Urinary bladder (tissue), 3 donors: ENCODE measurements at regions not wholly inside any gene's neighbourhood (a gene's known extent, or its start where the extent isn't known, plus 50 kb on each side); places are given as distances from the start of the nearest gene placed in this dataset.
"Not testable (repeated sequence)": the region's sequence is repeated elsewhere in the genome, so short reads cannot be mapped to it uniquely, and the experiment has no call there.

Source experiments
- DNase-seq: peaks from one replicate; pipeline ENCODE4 v3.0.0-alpha.2; 2015; ENCODE audit errors: extremely low spot score
- H3K27ac ChIP-seq: one replicate; pipeline ENCODE4 v1.5.1; 2013; ENCODE audit warnings: low read depth, mild to moderate bottlenecking, moderate library complexity
- H3K36me3 ChIP-seq: one replicate; pipeline ENCODE4 v1.6.1; 2013; ENCODE audit warnings: mild to moderate bottlenecking, moderate library complexity; ENCODE audit not compliant: insufficient read depth
- H3K4me1 ChIP-seq: one replicate; pipeline ENCODE4 v1.6.1; 2013; ENCODE audit warnings: mild to moderate bottlenecking, moderate library complexity; ENCODE audit not compliant: insufficient read depth
- H3K4me3 ChIP-seq: one replicate; pipeline ENCODE4 v1.5.1; 2013; ENCODE audit warnings: low read depth, low read length
- WGBS: extraction: QIAGEN DNeasy Blood & Tissue Kit; methylation state at CpG from one replicate; pipeline ENCODE4 v1.1.7; 2013; 5-methylcytosine and 5-hydroxymethylcytosine counted together
- donor health status: healthy with polysubstance abuse.
- donor health status: healthy.

- 95% methylated on average over 2 of the region's 2 CpGs for WGBS
- H3K36me3 ChIP-seq = no peaks in the 10 kb centered on the region
- H3K4me3 ChIP-seq = no peak overlapping the region
- DNase-seq = no peak
- H3K4me1 ChIP-seq = no peaks in the 10 kb centered on the region
- H3K27ac ChIP-seq = no peak overlapping the region
These were observed 667.9 kb upstream of the ARRDC3 start for GRCh38 chr5:92050970-92051369.

DNA sequence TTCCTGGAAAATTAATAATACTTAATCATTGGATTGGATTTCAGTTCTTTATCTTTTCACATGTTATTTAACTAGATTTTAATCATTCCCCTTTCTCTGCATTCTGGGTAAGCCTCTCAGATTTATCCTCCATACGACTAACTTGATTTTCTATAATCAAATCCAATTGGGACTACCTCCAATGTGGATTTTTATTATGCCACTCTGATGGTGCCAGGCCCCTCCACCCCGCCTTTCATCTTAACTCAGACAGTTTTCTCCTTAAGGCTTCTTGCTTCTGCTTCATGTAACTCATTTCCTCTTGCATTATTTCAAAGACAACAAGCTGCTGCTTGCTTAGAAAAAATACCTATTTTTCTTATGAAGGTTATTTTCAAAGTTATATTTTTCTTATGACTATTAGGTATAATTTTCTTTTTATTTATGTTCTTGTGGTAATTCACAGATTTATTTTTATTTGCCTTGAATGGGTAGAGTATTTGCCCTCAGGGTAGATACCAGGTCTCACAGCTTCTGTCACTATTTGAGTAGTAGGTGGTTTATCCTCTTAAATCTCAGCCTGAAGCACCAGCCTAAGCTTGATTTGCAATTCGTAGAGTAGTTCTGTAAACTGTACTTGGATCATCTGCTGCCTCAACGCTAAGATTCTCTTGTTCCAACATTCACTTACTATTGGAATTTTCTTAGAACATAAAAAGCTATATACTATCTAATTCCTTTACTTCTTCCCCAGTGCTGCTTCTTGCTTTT, 659.0 kb upstream of the ARRDC3 start:
- DNase-seq = no peak
- no peak overlapping the region for H3K4me3 ChIP-seq
- H3K4me1 ChIP-seq = no peaks in the 10 kb centered on the region
- 63% methylated on average over 4 of the region's 4 CpGs for WGBS
- no peak overlapping the region for H3K27ac ChIP-seq
- no peaks in the 10 kb centered on the region for H3K36me3 ChIP-seq

- whole genome bisulfite sequencing = 52% methylated on average over 1 of the region's 1 CpG
- no peaks in the 10 kb centered on the region for H3K4me1 ChIP-seq
- no peak for DNase-seq
- no peak overlapping the region for H3K27ac ChIP-seq
- H3K36me3 ChIP-seq = no peaks in the 10 kb centered on the region
- H3K4me3 ChIP-seq = no peak overlapping the region
These were observed 658.1 kb upstream of the ARRDC3 start for GRCh38 chr5:92041206-92041605.

DNA sequence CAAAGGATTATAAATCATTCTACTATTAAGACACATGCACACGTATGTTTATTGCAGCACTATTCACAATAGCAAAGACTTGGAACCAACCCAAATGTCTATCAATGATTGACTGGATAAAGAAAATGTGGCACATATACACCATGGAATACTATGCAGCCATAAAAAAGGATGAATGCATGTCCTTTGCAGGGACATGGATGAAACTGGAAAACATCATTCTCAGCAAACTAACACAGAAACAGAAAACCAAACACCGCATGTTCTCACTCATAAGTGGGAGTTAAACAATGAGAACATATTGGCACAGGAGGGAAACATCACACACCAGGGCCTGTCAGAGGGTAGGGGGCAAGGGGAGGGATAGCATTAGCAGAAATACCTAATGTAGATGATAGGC, 646.7 kb upstream of the ARRDC3 start:
- 95% methylated on average over 2 of the region's 2 CpGs for WGBS
- H3K4me3 ChIP-seq, DNase-seq, H3K27ac ChIP-seq, H3K36me3 ChIP-seq, H3K4me1 ChIP-seq: not testable (repeated sequence)

- 64% methylated on average over 5 of the region's 5 CpGs for WGBS
- no peaks in the 10 kb centered on the region for H3K36me3 ChIP-seq
- H3K4me1 ChIP-seq = no peaks in the 10 kb centered on the region
- no peak overlapping the region for H3K4me3 ChIP-seq
- H3K27ac ChIP-seq = no peak overlapping the region
- DNase-seq = no peak
These were observed 640.4 kb upstream of the ARRDC3 start for GRCh38 chr5:92023555-92023954.

DNA sequence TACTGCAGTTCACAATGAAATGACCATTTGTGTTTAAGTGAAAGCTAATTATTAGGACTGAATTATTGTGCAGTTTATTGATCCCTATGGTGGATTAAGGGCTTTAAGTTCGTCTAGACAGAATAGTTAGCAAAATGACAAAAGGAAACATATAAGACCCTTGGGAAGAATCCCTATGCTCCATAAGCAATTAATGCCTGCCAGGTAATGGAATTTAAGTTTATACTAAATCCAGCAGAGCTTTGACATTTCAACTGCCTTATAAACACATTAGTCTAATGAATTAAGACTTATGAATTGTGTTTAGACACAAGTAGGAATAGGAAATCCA, 640.0 kb upstream of the ARRDC3 start:
- no peak for DNase-seq
- H3K4me3 ChIP-seq = no peak overlapping the region
- H3K27ac ChIP-seq = no peak overlapping the region
- H3K4me1 ChIP-seq = no peaks in the 10 kb centered on the region
- no peaks in the 10 kb centered on the region for H3K36me3 ChIP-seq
- 48% methylated on average over 1 of the region's 1 CpG for WGBS

DNA sequence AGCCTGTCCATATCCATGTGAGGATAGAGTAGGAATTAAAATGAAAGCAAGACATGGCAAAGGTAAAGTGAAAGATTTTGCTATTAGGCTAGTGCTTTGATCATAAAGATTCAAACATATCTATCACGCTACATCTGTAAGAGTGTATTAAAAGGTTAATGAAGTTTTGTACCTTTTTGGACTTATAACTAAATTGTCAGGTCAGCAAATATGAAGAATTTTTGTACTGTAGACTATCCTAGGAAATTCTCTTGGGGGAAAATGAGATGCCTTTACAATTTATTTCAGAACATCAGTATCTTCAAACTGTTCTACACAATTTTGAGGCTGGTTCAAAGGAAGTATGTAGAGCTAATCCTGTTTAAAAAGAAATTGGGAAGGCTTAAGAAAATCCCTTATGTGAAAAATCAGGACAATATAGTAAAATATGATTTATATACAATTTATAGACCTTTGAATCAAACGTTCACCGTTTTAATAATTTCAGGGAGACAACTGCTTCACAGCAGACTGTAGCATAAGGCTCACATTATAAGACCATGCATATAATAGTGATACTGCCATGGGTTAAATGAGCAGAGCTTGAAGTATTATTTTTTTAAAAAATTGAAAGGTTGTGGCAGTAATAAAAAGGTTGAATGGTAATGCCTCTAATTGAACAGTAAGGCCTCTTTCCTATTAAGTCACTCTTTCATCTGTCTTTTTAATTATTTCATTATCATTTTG, 639.5 kb upstream of the ARRDC3 start:
- no peak for DNase-seq
- WGBS = 55% methylated on average over 3 of the region's 3 CpGs
- no peak overlapping the region for H3K27ac ChIP-seq
- no peaks in the 10 kb centered on the region for H3K4me1 ChIP-seq
- H3K36me3 ChIP-seq = no peaks in the 10 kb centered on the region
- no peak overlapping the region for H3K4me3 ChIP-seq

- no peak overlapping the region for H3K27ac ChIP-seq
- WGBS = 82% methylated on average over 2 of the region's 2 CpGs
These were observed 636.4 kb upstream of the ARRDC3 start for GRCh38 chr5:92019376-92019990.

DNA sequence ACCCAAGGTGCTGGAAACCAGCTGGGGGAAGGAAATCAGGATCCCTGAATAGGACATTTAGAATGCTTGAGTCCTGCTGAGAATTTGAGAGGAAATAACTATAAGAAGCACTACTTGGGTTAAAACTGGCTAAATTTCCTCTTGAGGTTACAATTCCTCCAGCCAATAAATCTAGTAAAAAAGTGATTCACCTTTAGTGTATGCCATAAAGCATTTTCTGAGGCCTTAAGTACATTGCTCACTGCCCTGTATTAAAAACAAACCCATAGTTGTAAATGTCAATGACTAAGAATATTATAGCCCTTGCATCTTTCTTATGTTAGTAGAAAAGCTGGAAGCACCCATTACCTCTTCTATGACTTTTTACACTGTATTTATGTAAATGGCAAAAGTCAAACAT, 634.7 kb upstream of the ARRDC3 start:
- Histone ChIP-seq H3K36me3 (no peaks in the 10 kb centered on the region), H3K4me1 (no peaks in the 10 kb centered on the region), H3K4me3 (no peak overlapping the region), H3K27ac (no peak overlapping the region)
- DNase-seq = peak; percentile 13

More at GRCh38 chr5:92019376-92019990, 636.4 kb upstream of the ARRDC3 start:
- DNase-seq = no peak
- Histone ChIP-seq H3K36me3 (no peaks in the 10 kb centered on the region), H3K4me3 (no peak overlapping the region), H3K4me1 (no peaks in the 10 kb centered on the region)

GRCh38 chr5:92011845-92012244, 628.7 kb upstream of the ARRDC3 start:
- H3K4me1 ChIP-seq, H3K36me3 ChIP-seq, H3K27ac ChIP-seq, H3K4me3 ChIP-seq, DNase-seq: not testable (repeated sequence)
- WGBS = 88% methylated on average over 1 of the region's 1 CpG

- H3K36me3 ChIP-seq = no peaks in the 10 kb centered on the region
- WGBS = 75% methylated on average over 5 of the region's 5 CpGs
- no peaks in the 10 kb centered on the region for H3K4me1 ChIP-seq
- no peak overlapping the region for H3K27ac ChIP-seq
- no peak overlapping the region for H3K4me3 ChIP-seq
- no peak for DNase-seq
These were observed 620.7 kb upstream of the ARRDC3 start for GRCh38 chr5:92003806-92004205.

- no peak overlapping the region for H3K27ac ChIP-seq
- 89% methylated on average over 4 of the region's 4 CpGs for WGBS
- H3K4me1 ChIP-seq = no peaks in the 10 kb centered on the region
- DNase-seq = no peak
- no peak overlapping the region for H3K4me3 ChIP-seq
- no peaks in the 10 kb centered on the region for H3K36me3 ChIP-seq
These were observed 619.7 kb upstream of the ARRDC3 start for GRCh38 chr5:92002721-92003274.

DNA sequence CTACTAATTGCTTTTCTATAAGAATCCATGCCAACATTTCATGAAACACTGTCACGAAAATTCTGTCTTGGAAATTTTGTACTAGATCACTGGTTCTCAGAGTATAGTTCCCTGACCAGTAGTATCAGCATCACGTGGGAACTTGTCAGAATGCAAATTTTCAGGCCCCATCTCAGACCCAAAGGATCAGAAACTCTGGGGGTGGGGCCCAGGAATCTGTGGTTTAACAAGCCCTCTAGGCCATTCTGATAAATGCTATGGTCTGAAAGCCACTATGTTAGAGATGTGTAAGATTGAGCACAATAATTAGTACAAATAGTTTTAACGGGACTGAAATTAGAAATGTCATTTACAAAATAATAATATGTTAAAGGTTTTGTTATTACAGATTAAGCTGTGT, 615.7 kb upstream of the ARRDC3 start:
- H3K36me3 ChIP-seq = no peaks in the 10 kb centered on the region
- H3K4me1 ChIP-seq = no peaks in the 10 kb centered on the region
- H3K27ac ChIP-seq = no peak overlapping the region
- DNase-seq = no peak
- H3K4me3 ChIP-seq = no peak overlapping the region
- WGBS = 67% methylated on average over 3 of the region's 3 CpGs

DNA sequence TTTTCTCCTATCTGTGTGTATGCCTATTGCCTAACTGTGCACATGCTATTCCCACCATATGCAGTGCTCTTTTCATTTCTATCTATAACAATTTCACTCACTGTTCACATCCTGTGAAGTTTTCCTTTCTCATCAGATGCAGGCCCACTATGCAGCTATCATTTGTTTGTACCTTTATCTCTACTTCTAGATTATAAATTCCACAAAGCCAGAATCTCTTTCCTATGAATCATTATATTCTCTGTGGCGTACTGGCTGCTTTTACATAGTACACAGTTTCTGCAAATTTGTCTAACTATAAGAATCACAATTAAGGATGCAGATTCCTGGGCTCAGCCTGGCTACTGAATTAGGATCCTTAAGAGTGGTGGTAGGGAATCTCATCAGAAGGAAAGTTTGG, 600.8 kb upstream of the ARRDC3 start:
- H3K27ac ChIP-seq = no peak overlapping the region
- H3K4me1 ChIP-seq = no peaks in the 10 kb centered on the region
- no peaks in the 10 kb centered on the region for H3K36me3 ChIP-seq
- H3K4me3 ChIP-seq = no peak overlapping the region
- 75% methylated on average over 1 of the region's 1 CpG for WGBS
- DNase-seq = no peak
